ENCODE measurements at regions not wholly inside any gene's neighbourhood (a gene's known extent, or its start where the extent isn't known, plus 50 kb on each side); places are given as distances from the start of the nearest gene placed in this dataset.

DNA sequence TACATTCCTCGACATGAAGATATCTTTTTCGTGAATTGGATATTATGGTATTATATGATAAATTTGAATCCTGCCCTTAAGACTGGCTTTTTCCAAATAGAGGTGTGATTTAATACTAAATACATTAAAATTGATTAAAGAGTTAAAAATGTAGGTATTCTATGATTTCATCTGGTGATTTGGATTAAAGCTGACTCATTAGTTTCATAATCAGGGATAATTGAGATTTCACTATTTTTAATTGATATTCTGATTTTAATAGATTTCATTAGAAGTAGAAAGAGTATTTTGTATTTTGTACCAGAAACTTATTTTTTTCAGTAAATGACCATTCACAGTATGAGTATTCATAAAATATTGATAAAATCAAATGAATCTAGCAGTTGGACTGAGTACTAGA lies 524.1 kb downstream of the PLCL1 start:
- H3K9ac ChIP-seq (ENCODE audit: low read depth, low read length): no peak overlapping the region
- H3K4me3 ChIP-seq (ENCODE audit: low read depth, low read length): no peak overlapping the region
- H3K27ac ChIP-seq (ENCODE audit: low read depth, low read length): no peak overlapping the region
- no peaks in the 10 kb centered on the region for H3K9me3 ChIP-seq (ENCODE audit: control insufficient read depth, insufficient read depth, low read length)
- H3K27me3 ChIP-seq (ENCODE audit: control insufficient read depth, insufficient read depth, low read length): no peaks in the 10 kb centered on the region
- H3K4me1 ChIP-seq (ENCODE audit: control insufficient read depth, insufficient read depth, low read length): no peaks in the 10 kb centered on the region
- no peaks in the 10 kb centered on the region for H3K36me3 ChIP-seq (ENCODE audit: control insufficient read depth, insufficient read depth, low read length)

DNA sequence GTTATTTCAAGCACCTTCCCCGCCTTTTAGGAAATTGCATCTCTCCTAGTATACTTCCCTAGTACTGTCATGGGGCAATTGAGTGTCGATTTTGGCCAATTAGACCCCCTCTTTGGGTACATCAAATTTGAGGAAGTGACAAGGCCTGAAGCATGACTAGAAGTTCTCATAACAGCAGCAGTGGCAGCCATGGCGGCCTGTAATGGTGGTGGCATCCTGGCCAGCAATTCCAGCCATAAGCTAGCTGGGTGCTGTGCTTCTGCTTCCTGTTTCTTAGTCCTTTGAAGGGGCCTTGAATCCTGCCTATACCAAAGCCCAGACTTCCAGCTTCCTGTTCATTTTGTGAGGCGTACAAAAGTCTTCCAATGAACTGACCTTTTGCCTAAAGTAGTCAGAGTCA lies 523.1 kb downstream of the PLCL1 start:
- H3K4me3 ChIP-seq (ENCODE audit: low read depth, low read length): no peak overlapping the region
- no peaks in the 10 kb centered on the region for H3K9me3 ChIP-seq (ENCODE audit: control insufficient read depth, insufficient read depth, low read length)
- H3K27me3 ChIP-seq (ENCODE audit: control insufficient read depth, insufficient read depth, low read length): no peaks in the 10 kb centered on the region
- no peak overlapping the region for H3K9ac ChIP-seq (ENCODE audit: low read depth, low read length)
- H3K27ac ChIP-seq (ENCODE audit: low read depth, low read length): no peak overlapping the region
- no peaks in the 10 kb centered on the region for H3K4me1 ChIP-seq (ENCODE audit: control insufficient read depth, insufficient read depth, low read length)
- H3K36me3 ChIP-seq (ENCODE audit: control insufficient read depth, insufficient read depth, low read length): no peaks in the 10 kb centered on the region

DNA sequence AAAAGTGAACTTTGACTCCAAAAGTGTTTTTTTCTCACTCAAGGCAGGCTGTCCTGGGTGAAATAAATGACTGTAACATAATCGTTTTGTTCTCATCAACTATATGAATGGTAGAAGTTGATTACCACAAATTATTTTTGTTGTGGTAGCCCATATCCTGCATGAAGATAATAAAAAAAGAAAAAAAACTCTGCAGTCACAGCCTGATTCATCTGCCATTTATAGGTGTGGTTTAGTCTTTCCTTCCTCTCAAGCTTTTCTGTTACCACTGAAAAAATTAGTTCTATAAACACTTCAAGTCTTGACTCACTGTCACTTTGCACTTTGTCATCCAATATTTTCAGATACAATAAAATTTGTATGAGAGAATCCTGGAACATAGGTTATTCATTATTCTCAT lies 522.0 kb downstream of the PLCL1 start:
- Histone ChIP-seq H3K4me1 (ENCODE audit: control insufficient read depth, insufficient read depth, low read length) (no peaks in the 10 kb centered on the region), H3K36me3 (ENCODE audit: control insufficient read depth, insufficient read depth, low read length) (no peaks in the 10 kb centered on the region), H3K27ac (ENCODE audit: low read depth, low read length) (no peak overlapping the region), H3K27me3 (ENCODE audit: control insufficient read depth, insufficient read depth, low read length) (no peaks in the 10 kb centered on the region), H3K9me3 (ENCODE audit: control insufficient read depth, insufficient read depth, low read length) (no peaks in the 10 kb centered on the region), H3K9ac (ENCODE audit: low read depth, low read length) (no peak overlapping the region), H3K4me3 (ENCODE audit: low read depth, low read length) (no peak overlapping the region)

DNA sequence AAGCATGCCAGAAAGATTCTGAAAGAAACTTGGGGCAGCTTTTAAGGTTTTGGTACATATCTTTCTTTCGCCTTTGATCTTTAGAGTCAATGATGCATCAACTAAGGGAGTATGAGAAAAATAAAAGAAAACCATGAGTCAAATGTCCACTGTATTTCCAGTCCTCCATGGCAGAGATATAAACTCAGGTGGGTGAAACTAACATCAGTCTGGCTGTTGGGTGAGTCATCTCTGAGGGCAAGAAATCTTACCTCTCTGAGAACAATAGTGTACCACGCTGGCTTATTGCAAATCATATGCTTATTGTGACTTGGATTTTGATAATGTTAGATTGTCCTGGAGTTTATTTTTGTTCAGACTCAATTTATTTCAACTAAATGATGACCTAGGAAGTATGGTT lies 521.0 kb downstream of the PLCL1 start:
- no peaks in the 10 kb centered on the region for H3K4me1 ChIP-seq (ENCODE audit: control insufficient read depth, insufficient read depth, low read length)
- H3K4me3 ChIP-seq (ENCODE audit: low read depth, low read length): no peak overlapping the region
- no peak overlapping the region for H3K27ac ChIP-seq (ENCODE audit: low read depth, low read length)
- no peaks in the 10 kb centered on the region for H3K9me3 ChIP-seq (ENCODE audit: control insufficient read depth, insufficient read depth, low read length)
- no peak overlapping the region for H3K9ac ChIP-seq (ENCODE audit: low read depth, low read length)
- no peaks in the 10 kb centered on the region for H3K36me3 ChIP-seq (ENCODE audit: control insufficient read depth, insufficient read depth, low read length)
- no peaks in the 10 kb centered on the region for H3K27me3 ChIP-seq (ENCODE audit: control insufficient read depth, insufficient read depth, low read length)

DNA sequence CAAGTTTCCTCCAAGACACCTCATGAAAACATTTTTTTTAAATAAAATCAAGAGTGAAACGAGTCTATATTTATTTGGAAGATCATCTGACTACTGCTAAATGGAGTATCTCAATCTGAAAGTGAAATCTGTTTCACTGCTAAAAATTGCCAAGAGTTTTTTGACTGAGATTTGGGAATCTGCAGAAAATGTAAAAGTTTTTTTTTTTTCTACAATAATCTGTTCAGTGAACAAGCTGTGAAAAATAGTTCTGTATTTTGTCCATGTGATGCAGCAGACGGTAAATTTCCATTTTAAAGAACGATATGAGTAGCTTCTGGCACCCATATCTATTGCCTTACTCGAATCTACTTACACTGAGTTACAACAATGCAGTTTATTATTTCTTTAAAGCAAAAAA lies 519.7 kb downstream of the PLCL1 start:
- no peaks in the 10 kb centered on the region; the same call in 1 of the 2 replicates for H3K4me1 ChIP-seq (ENCODE audit: control insufficient read depth, insufficient read depth, low read length)
- no peak overlapping the region for H3K9ac ChIP-seq (ENCODE audit: low read depth, low read length)
- H3K27ac ChIP-seq (ENCODE audit: low read depth, low read length): no peak overlapping the region
- H3K36me3 ChIP-seq (ENCODE audit: control insufficient read depth, insufficient read depth, low read length): no peaks in the 10 kb centered on the region
- no peaks in the 10 kb centered on the region for H3K27me3 ChIP-seq (ENCODE audit: control insufficient read depth, insufficient read depth, low read length)
- no peaks in the 10 kb centered on the region for H3K9me3 ChIP-seq (ENCODE audit: control insufficient read depth, insufficient read depth, low read length)
- H3K4me3 ChIP-seq (ENCODE audit: low read depth, low read length): no peak overlapping the region

DNA sequence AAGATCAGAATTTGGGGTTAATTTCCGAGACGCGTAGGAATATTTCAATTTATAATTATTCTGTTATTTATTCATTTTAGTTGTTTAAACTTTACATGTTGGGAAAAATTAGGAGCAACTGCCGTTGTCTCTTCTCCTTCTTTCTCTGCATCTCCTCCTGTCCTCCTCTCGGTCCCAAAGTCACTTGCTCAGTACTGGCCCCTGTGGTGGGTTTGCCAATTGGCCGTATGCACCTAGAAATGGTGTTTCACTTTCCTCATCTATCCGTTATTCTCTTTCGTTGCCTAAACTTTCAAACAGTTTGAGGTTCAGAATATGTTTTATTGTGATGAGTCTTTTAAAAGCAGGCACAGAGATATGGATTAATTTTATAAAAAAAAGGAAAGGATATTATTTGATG lies 517.9 kb downstream of the PLCL1 start:
- Histone ChIP-seq H3K36me3 (ENCODE audit: control insufficient read depth, insufficient read depth, low read length) (no peaks in the 10 kb centered on the region), H3K27ac (ENCODE audit: low read depth, low read length) (no peak overlapping the region), H3K27me3 (ENCODE audit: control insufficient read depth, insufficient read depth, low read length) (no peaks in the 10 kb centered on the region)

DNA sequence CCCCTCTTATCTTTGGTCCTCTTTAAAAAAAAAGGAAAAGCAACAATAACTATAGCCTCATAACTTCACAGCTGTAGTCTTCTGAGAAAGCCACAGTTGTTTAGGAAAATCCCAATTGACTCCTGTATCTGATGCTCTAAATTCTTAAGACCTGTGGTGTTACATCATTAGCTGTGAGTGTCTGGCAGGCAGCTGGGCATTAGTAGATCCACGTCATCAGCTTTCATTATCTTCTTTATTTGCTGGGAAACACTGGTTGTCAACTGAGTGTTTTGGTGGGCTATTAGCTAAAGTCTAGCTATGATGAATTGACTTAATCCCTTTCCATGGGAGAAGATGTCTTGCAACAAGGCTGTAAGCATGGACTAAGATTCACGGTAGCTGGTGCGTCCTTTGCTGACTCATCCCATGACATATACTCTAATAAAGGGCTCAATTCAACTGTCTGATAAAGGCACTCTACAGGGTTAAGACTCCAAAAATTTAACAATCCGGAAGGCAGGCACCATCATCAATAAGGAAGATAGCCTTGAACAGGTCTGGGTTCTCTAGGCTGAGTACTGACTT lies 517.2 kb downstream of the PLCL1 start:
- Histone ChIP-seq H3K27ac (ENCODE audit: low read depth, low read length) (no peak overlapping the region), H3K36me3 (ENCODE audit: control insufficient read depth, insufficient read depth, low read length) (no peaks in the 10 kb centered on the region), H3K9ac (ENCODE audit: low read depth, low read length) (no peak overlapping the region), H3K27me3 (ENCODE audit: control insufficient read depth, insufficient read depth, low read length) (no peaks in the 10 kb centered on the region), H3K4me1 (ENCODE audit: control insufficient read depth, insufficient read depth, low read length) (peaks cover 4% of the 10 kb centered on the region; the same call in 1 of the 2 replicates), H3K9me3 (ENCODE audit: control insufficient read depth, insufficient read depth, low read length) (no peaks in the 10 kb centered on the region), H3K4me3 (ENCODE audit: low read depth, low read length) (no peak overlapping the region)

More for the DNA sequence above, 517.9 kb downstream of the PLCL1 start:
- no peak overlapping the region for H3K4me3 ChIP-seq (ENCODE audit: low read depth, low read length)
- no peaks in the 10 kb centered on the region for H3K9me3 ChIP-seq (ENCODE audit: control insufficient read depth, insufficient read depth, low read length)
- no peak overlapping the region for H3K9ac ChIP-seq (ENCODE audit: low read depth, low read length)
- H3K4me1 ChIP-seq (ENCODE audit: control insufficient read depth, insufficient read depth, low read length): peaks cover 1% of the 10 kb centered on the region; the same call in 1 of the 2 replicates

DNA sequence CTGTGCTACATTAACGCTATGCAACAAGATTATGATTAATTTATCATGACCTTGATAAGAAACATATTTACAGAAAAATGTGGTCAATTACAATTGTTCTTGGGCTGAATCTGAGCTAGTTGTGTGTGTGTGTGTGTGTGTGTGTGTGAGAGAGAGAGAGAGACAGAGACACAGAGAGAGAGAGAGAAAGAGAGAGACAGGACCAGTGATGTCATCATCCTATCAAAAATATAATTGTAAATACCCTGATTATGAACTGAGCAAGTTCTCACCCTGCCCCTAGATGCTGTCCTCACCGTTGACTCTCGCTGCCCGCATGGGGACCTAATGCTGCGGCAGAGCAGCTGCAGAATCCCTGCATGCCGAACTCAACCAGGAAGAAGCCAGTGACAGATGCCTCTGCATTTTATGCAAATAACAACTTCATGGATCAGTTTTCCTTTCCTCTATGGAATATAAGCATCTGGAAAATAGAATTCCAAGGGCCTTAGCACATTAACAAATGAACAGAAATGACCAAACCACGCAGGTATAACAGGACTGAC lies 512.5 kb downstream of the PLCL1 start:
- no peak overlapping the region for H3K4me3 ChIP-seq (ENCODE audit: low read depth, low read length)
- peaks cover 4% of the 10 kb centered on the region; the same call in 1 of the 2 replicates for H3K4me1 ChIP-seq (ENCODE audit: control insufficient read depth, insufficient read depth, low read length)
- H3K27ac ChIP-seq (ENCODE audit: low read depth, low read length): no peak overlapping the region
- H3K36me3 ChIP-seq (ENCODE audit: control insufficient read depth, insufficient read depth, low read length): no peaks in the 10 kb centered on the region
- no peaks in the 10 kb centered on the region for H3K9me3 ChIP-seq (ENCODE audit: control insufficient read depth, insufficient read depth, low read length)
- no peak overlapping the region for H3K9ac ChIP-seq (ENCODE audit: low read depth, low read length)
- H3K27me3 ChIP-seq (ENCODE audit: control insufficient read depth, insufficient read depth, low read length): no peaks in the 10 kb centered on the region

DNA sequence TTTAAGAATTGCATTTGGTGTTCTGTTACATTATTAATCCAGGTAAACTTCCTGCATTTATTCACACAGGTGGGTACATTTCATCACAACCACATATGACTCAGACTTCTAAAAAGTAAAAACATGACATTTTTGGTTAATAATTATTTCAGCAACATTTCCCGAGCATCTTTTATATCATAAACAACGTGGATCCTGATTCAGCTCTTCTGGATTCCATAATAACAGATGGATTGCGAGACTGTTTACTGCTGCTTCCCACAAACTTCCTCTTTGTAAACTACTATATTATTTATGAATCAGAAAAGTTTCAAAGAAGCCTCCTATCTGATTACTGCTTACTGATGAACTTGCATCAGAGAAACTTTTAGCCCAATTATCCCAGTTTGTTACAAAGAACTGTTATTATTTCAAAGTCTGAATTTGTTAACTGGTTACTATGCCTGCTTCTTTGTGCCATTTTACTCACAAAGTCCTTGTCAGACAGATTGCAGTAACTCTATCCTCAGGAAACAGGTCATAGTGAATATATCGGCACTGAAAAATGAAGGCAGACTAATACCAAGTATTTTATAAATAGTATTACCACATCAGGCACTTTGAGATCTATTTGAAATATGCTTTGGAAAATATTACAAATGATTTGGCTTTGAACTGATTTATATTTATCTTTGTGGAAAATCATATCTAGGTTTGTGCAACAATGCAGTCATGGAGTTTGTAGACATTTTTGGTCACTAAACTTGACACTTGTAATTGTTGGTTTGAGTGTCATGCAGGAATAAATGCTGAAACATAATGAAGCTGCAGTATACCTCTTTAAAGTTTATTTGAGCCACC lies 511.6 kb downstream of the PLCL1 start:
- H3K9me3 ChIP-seq (ENCODE audit: control insufficient read depth, insufficient read depth, low read length): no peaks in the 10 kb centered on the region
- no peaks in the 10 kb centered on the region for H3K27me3 ChIP-seq (ENCODE audit: control insufficient read depth, insufficient read depth, low read length)
- H3K36me3 ChIP-seq (ENCODE audit: control insufficient read depth, insufficient read depth, low read length): no peaks in the 10 kb centered on the region
- H3K4me1 ChIP-seq (ENCODE audit: control insufficient read depth, insufficient read depth, low read length): peaks cover 4% of the 10 kb centered on the region; the same call in 1 of the 2 replicates
- H3K4me3 ChIP-seq (ENCODE audit: low read depth, low read length): no peak overlapping the region
- no peak overlapping the region for H3K27ac ChIP-seq (ENCODE audit: low read depth, low read length)
- no peak overlapping the region for H3K9ac ChIP-seq (ENCODE audit: low read depth, low read length)

DNA sequence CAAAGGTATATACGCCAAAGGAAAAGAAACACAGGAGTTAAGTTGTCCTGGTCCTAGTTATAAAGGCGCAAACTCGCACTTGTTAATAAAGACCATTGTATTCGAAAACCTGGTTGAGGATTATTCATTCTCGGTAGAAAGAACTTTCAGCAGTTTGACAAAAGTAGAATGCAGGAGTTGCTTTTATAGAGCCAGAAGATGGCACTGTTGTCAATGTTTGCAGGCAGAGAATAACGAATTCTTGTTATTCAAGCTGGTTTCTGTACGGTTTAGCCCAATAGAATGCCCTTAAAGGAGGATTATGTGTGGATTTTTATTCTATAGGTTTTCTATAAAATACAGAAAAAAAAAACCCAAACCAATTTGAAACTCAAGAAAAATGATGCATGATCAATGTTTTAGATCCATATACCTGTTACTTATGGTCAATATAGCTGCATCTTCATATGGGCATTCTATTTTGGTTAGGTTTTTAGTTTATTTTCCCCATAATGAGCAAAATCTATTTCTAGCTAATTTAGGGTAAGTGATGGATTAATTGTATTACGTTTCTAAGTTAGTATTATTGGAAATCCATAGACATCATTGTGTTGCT lies 510.3 kb downstream of the PLCL1 start:
- no peaks in the 10 kb centered on the region for H3K27me3 ChIP-seq (ENCODE audit: control insufficient read depth, insufficient read depth, low read length)
- H3K4me3 ChIP-seq (ENCODE audit: low read depth, low read length): no peak overlapping the region
- no peak overlapping the region for H3K9ac ChIP-seq (ENCODE audit: low read depth, low read length)
- no peak overlapping the region for H3K27ac ChIP-seq (ENCODE audit: low read depth, low read length)
- H3K9me3 ChIP-seq (ENCODE audit: control insufficient read depth, insufficient read depth, low read length): no peaks in the 10 kb centered on the region
- H3K36me3 ChIP-seq (ENCODE audit: control insufficient read depth, insufficient read depth, low read length): no peaks in the 10 kb centered on the region
- H3K4me1 ChIP-seq (ENCODE audit: control insufficient read depth, insufficient read depth, low read length): peaks cover 4% of the 10 kb centered on the region; the same call in 1 of the 2 replicates
